OCI-LY7 (cell line): ENCODE measurements at regions not wholly inside any gene's neighbourhood (a gene's known extent, or its start where the extent isn't known, plus 50 kb on each side); places are given as distances from the start of the nearest gene placed in this dataset.
"Not testable (repeated sequence)": the region's sequence is repeated elsewhere in the genome, so short reads cannot be mapped to it uniquely, and the experiment has no call there.

Experiments
- EZH2phosphoT487 ChIP-seq: fragments of 200-600 bp; sonication (generic); IDR thresholded peaks from 2 replicates; pipeline ENCODE4 v1.6.1; 2018; ENCODE audit warnings: low read depth, borderline replicate concordance, mild to moderate bottlenecking, mixed run types, antibody characterized with exemption, low read length, moderate library complexity, mixed read lengths
- TF ChIP-seq, protein P1 (sequence below): fragments of 200-600 bp; sonication (generic); conservative IDR thresholded peaks from 2 replicates; pipeline ENCODE4 v1.5.1; 2014; ENCODE audit warnings: mild to moderate bottlenecking, antibody characterized with exemption, low read length, moderate library complexity, mixed read lengths

- TF ChIP-seq, protein P1, sequence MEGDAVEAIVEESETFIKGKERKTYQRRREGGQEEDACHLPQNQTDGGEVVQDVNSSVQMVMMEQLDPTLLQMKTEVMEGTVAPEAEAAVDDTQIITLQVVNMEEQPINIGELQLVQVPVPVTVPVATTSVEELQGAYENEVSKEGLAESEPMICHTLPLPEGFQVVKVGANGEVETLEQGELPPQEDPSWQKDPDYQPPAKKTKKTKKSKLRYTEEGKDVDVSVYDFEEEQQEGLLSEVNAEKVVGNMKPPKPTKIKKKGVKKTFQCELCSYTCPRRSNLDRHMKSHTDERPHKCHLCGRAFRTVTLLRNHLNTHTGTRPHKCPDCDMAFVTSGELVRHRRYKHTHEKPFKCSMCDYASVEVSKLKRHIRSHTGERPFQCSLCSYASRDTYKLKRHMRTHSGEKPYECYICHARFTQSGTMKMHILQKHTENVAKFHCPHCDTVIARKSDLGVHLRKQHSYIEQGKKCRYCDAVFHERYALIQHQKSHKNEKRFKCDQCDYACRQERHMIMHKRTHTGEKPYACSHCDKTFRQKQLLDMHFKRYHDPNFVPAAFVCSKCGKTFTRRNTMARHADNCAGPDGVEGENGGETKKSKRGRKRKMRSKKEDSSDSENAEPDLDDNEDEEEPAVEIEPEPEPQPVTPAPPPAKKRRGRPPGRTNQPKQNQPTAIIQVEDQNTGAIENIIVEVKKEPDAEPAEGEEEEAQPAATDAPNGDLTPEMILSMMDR: not testable (repeated sequence)
- not testable (repeated sequence) for TF ChIP-seq EZH2phosphoT487
Measured at GRCh38 chr10:128583125-128583524, 456.9 kb upstream of the MKI67 start.
